BLaER1 (cell line): ENCODE measurements at regions not wholly inside any gene's neighbourhood (a gene's known extent, or its start where the extent isn't known, plus 50 kb on each side); places are given as distances from the start of the nearest gene placed in this dataset.

Experiments used
- H3K27ac ChIP-seq: shearing (Covaris generic); formaldehyde crosslinking; 2 replicates; pipeline ENCODE4 v1.8.1; 2022
- H3K27me3 ChIP-seq: shearing (Covaris generic); formaldehyde crosslinking; 2 replicates; pipeline ENCODE4 v1.8.1; 2022
- H3K36me3 ChIP-seq: shearing (Covaris generic); formaldehyde crosslinking; 2 replicates; pipeline ENCODE4 v1.8.1; 2022
- H3K4me1 ChIP-seq: shearing (Covaris generic); formaldehyde crosslinking; 2 replicates; pipeline ENCODE4 v1.8.1; 2022
- H3K4me2 ChIP-seq: shearing (Covaris generic); formaldehyde crosslinking; 2 replicates; pipeline ENCODE4 v1.8.1; 2022
- H3K4me3 ChIP-seq: shearing (Covaris generic); formaldehyde crosslinking; 2 replicates; pipeline ENCODE4 v1.8.1; 2022
- H3K9ac ChIP-seq: shearing (Covaris generic); formaldehyde crosslinking; 2 replicates; pipeline ENCODE4 v1.8.1; 2022
- H3K9me3 ChIP-seq: shearing (Covaris generic); formaldehyde crosslinking; 2 replicates; pipeline ENCODE4 v1.8.1; 2022
- H4K20me1 ChIP-seq: shearing (Covaris generic); formaldehyde crosslinking; 2 replicates; pipeline ENCODE4 v1.8.1; 2022
- Cebpa-rat ChIP-seq: shearing (Covaris generic); IDR thresholded peaks from 2 replicates; pipeline ENCODE4 v1.8.1; 2022

DNA sequence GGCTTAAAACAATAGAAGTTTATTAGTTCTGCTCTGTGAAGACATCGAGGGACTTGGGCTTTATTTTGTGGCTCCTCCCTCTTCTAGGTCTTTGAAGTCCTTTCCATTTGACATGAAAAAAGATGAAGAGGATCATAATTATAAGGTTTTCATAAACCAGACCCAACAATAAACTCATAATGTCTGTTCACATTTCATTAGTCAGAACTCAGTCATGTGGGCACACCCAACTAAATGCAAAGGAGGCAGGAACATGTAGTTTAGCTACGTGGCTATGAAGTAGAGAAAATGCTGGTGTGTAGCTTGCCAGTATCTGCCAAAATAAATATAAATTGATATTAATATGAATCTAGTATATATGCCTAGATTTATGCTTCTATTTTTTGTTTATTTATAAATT lies 393.9 kb upstream of the C9orf72 start:
- Histone ChIP-seq H3K9me3 (no peaks in the 10 kb centered on the region), H3K9ac (no peak overlapping the region), H3K27ac (no peak overlapping the region), H3K27me3 (no peaks in the 10 kb centered on the region), H4K20me1 (no peaks in the 10 kb centered on the region), H3K4me2 (no peak overlapping the region), H3K4me1 (no peaks in the 10 kb centered on the region), H3K36me3 (no peaks in the 10 kb centered on the region), H3K4me3 (no peak overlapping the region)
- TF ChIP-seq Cebpa-rat: no peak

DNA sequence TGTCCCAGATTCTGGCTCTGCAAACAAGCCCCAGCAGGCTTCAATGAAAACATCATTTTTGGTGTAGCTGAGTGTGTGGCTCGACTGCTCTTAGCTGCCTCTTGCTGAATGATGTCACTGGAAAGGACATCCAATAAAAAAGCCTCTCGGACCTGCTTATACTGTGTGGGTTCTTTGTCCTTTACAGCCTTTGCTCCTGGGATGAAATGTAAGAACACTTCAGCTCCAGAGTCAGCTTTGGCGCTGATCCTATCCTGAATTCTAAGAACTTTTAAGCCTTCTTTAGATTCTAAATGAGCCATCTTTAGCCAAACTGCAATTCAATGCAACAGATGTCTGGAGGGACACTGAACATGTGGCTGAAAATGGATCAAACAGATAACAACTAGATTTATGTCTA lies 404.6 kb upstream of the C9orf72 start:
- Histone ChIP-seq H3K27ac (no peak overlapping the region), H3K36me3 (no peaks in the 10 kb centered on the region), H3K27me3 (no peaks in the 10 kb centered on the region), H3K9me3 (no peaks in the 10 kb centered on the region), H3K9ac (no peak overlapping the region), H3K4me3 (no peak overlapping the region), H3K4me2 (no peak overlapping the region), H4K20me1 (no peaks in the 10 kb centered on the region), H3K4me1 (no peaks in the 10 kb centered on the region)
- TF ChIP-seq Cebpa-rat: no peak

DNA sequence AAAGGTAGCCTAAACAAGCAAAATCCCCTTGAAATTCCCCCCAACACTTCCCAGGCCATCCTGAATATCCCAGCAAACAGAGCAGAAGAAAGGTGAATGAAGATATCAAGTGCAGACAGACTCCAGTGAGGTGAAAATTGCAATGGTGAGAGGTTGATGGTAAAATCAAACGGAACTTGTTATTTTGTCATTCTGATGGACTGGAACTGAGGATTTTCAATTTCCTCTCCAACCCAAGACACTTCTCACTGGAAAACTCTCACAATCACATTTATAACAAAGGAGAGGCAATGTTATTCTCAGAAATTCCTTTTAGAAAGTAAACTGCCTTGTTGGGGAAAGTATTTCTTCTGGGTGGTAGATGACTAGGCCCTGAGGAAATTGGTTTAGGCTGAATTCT lies 412.4 kb upstream of the C9orf72 start:
- no peak overlapping the region for H3K4me3 ChIP-seq
- no peaks in the 10 kb centered on the region for H3K4me1 ChIP-seq
- no peak overlapping the region for H3K27ac ChIP-seq
- no peaks in the 10 kb centered on the region for H3K9me3 ChIP-seq
- TF ChIP-seq Cebpa-rat: no peak
- no peaks in the 10 kb centered on the region for H3K27me3 ChIP-seq
- H4K20me1 ChIP-seq: no peaks in the 10 kb centered on the region
- no peaks in the 10 kb centered on the region for H3K36me3 ChIP-seq
- H3K4me2 ChIP-seq: no peak overlapping the region
- H3K9ac ChIP-seq: no peak overlapping the region

DNA sequence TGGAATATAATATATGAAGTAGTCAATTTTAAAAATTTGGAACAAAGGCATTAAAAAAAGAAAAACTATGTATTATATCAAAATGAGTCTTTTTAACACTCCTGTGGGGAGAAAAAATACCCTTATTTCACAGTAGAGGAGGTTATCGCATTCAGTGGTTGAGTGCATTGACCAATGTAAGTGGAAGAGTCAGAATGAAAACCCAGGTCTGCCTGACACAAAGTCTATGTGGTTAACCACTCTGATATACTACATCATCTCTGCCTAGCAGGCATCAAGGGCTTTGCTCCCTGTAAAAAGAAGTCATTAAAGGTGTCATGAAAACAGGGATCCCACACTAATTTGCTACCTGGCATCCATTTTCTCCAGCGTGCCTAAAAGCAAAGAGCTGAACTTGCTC lies 417.2 kb upstream of the C9orf72 start:
- Histone ChIP-seq H3K36me3 (no peaks in the 10 kb centered on the region), H3K4me3 (no peak overlapping the region), H4K20me1 (no peaks in the 10 kb centered on the region), H3K27ac (no peak overlapping the region), H3K27me3 (no peaks in the 10 kb centered on the region), H3K4me1 (no peaks in the 10 kb centered on the region), H3K4me2 (no peak overlapping the region), H3K9ac (no peak overlapping the region), H3K9me3 (no peaks in the 10 kb centered on the region)
- TF ChIP-seq Cebpa-rat: no peak

DNA sequence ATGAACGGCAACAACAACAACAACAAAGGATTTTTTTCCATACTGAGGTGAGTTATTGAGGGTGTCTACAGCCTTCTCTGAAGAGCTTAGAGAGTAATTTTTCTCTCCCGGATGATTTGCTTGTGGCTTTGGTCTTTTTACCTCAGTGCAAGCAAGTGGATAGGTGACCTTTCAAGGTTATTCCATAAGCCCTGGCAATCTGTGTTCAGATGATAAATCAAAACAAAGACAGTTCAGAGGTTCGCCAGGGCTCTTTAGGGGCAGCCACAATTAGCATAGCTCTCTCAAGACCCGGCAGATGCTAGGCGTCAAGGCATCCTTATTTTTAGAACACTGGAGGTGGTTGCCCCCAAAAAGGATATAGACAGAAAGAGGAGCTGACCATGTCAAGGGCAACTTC lies 417.9 kb upstream of the C9orf72 start:
- TF ChIP-seq Cebpa-rat: no peak
- no peaks in the 10 kb centered on the region for H3K4me1 ChIP-seq
- no peak overlapping the region for H3K4me2 ChIP-seq
- H3K27ac ChIP-seq: no peak overlapping the region
- no peak overlapping the region for H3K4me3 ChIP-seq
- H4K20me1 ChIP-seq: no peaks in the 10 kb centered on the region
- no peaks in the 10 kb centered on the region for H3K9me3 ChIP-seq
- no peaks in the 10 kb centered on the region for H3K27me3 ChIP-seq
- no peaks in the 10 kb centered on the region for H3K36me3 ChIP-seq
- no peak overlapping the region for H3K9ac ChIP-seq

DNA sequence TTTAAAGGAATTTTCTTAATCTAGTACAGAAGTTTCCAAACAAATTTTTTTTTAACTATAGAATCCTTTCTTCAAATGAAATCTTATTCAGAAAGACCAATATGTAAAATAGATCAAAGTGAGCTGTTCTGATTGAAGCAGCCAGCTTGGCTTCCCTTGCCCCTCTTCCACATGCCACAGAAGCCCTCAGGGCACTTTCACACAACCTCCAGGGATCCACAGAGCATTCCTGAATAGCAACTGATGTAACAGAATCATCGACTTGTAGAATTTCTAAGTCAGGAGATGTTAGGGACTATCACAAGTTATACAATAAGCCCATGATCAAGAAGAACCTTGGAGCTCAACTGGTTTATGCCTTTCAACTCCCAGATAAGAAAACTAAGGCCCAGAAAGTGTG lies 427.8 kb upstream of the C9orf72 start:
- Histone ChIP-seq H3K36me3 (no peaks in the 10 kb centered on the region), H3K4me1 (no peaks in the 10 kb centered on the region), H3K4me2 (no peak overlapping the region), H3K27me3 (no peaks in the 10 kb centered on the region), H3K9ac (no peak overlapping the region), H3K9me3 (no peaks in the 10 kb centered on the region), H3K27ac (no peak overlapping the region), H4K20me1 (no peaks in the 10 kb centered on the region), H3K4me3 (no peak overlapping the region)
- no peak for TF ChIP-seq Cebpa-rat

DNA sequence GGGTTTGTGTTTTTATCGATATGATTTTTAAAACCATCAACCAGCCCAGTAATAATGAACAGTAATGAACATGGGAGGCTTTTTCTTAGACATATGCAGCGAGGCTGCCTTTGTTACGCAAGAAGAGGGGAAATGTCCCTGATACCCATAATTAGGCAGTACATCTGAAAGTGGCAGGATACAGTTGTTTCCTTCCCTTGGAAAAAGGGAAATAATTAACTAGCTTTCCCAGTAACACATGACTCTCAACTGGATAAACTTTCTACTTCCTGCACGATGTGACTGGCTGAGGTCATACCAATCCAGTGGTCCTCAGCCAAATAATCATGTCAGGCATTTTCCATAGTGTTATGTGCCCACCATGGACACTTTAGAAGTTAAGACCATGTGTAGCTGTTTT lies 431.6 kb upstream of the C9orf72 start:
- Histone ChIP-seq H3K4me3 (no peak overlapping the region), H3K9ac (no peak overlapping the region), H3K4me2 (no peak overlapping the region), H3K4me1 (no peaks in the 10 kb centered on the region), H3K27me3 (no peaks in the 10 kb centered on the region), H3K27ac (no peak overlapping the region), H4K20me1 (no peaks in the 10 kb centered on the region), H3K9me3 (no peaks in the 10 kb centered on the region), H3K36me3 (no peaks in the 10 kb centered on the region)
- TF ChIP-seq Cebpa-rat: no peak

DNA sequence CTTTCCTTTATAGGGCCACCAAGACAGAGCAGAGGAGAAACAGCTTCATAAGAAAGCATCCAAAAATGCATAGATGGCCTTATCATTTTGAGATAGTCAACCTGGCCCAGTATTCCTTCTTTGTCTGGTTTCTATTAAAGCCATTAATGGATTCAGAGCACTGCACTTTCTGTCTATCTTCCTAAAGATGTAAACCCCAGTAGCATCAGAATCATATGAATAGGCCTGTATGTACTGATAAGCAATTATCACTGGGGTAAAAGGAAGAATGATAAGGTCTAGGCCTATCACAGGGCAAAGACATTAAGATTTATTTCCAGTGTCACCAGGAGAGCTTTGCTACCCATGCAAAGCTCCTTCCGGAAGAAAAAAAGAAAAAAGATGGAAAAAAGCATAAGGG lies 432.5 kb upstream of the C9orf72 start:
- no peak for TF ChIP-seq Cebpa-rat
- H4K20me1 ChIP-seq: no peaks in the 10 kb centered on the region
- no peaks in the 10 kb centered on the region for H3K9me3 ChIP-seq
- H3K4me3 ChIP-seq: no peak overlapping the region
- H3K9ac ChIP-seq: no peak overlapping the region
- H3K4me2 ChIP-seq: no peak overlapping the region
- H3K36me3 ChIP-seq: no peaks in the 10 kb centered on the region
- no peaks in the 10 kb centered on the region for H3K4me1 ChIP-seq
- H3K27ac ChIP-seq: no peak overlapping the region
- no peaks in the 10 kb centered on the region for H3K27me3 ChIP-seq

DNA sequence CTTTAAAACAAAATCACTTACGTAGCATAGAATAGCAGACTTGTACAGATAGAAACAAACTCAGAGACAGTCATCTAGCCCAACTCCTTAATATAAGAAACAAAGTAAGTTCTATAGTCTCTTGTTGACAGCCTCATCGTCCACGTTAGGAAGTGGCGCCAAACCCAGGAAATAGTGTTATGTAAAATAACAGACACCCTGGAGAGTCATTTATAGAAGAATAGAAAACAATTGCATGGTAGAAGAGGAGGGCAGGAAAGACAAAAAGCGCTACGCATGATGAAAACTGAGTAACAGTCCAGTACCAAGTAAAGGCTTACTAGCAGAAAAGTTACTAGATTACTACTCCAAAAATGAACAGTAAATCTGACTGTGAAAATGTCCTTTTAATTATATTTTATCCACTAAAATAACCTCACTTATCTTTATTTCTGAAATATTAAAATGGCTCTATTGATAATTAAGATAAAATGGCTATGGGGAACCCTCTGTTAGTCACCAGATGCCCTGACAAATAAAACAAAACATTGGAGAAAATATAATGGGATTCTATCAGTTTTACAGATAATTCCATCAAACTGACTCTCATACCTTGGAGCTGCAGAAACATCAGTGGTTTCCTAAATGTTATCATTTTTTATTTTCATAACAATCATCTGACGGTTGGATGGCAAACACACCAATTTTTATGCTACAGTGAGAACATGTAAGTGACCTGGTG lies 434.0 kb upstream of the C9orf72 start:
- no peak for TF ChIP-seq Cebpa-rat
- no peak overlapping the region for H3K27ac ChIP-seq
- no peaks in the 10 kb centered on the region for H3K9me3 ChIP-seq
- no peaks in the 10 kb centered on the region for H3K36me3 ChIP-seq
- H3K4me2 ChIP-seq: no peak overlapping the region
- no peaks in the 10 kb centered on the region for H4K20me1 ChIP-seq
- no peak overlapping the region for H3K4me3 ChIP-seq
- H3K9ac ChIP-seq: no peak overlapping the region
- no peaks in the 10 kb centered on the region for H3K27me3 ChIP-seq
- H3K4me1 ChIP-seq: no peaks in the 10 kb centered on the region

DNA sequence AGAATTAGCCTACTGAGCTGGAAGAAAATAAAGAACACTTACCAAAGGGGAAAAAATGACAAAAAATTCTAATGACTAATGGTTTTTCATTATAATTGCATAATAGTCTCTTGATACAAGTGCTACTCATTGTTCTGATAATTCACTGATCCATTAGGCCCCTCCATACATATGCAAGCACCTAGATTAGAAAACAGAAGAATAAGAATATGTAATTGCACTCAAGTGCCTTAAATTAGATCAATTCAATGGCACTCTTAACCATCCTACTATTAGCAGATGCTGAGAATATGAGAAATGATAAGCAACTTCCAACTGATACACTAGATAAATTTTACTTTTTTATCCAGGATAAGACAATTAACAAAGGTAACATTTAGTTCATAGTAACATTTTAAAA lies 440.9 kb upstream of the C9orf72 start:
- Histone ChIP-seq H3K36me3 (no peaks in the 10 kb centered on the region), H3K9ac (no peak overlapping the region), H3K4me1 (no peaks in the 10 kb centered on the region), H3K9me3 (no peaks in the 10 kb centered on the region), H3K4me2 (no peak overlapping the region), H3K4me3 (no peak overlapping the region), H3K27ac (no peak overlapping the region), H3K27me3 (no peaks in the 10 kb centered on the region), H4K20me1 (no peaks in the 10 kb centered on the region)
- no peak for TF ChIP-seq Cebpa-rat

DNA sequence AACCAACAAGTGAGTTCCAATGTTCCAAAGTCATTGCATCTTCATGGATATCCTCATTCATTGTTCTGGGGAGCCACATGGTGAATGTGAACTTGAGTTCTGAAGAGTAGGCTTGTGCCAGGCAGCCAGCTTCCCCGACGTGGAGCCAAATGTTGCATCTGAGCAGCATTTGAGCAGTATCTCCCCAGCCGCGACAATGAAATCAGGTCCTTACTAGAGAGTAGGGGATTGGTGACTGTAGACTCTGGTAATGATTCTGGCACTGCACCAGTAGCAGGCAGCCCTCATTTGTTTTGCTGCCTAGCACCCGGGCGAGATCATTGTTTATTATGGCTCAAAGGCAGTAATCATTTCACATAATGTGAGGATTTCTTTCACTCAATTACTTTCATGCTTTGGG lies 451.4 kb upstream of the C9orf72 start:
- Histone ChIP-seq H3K9me3 (no peaks in the 10 kb centered on the region), H4K20me1 (no peaks in the 10 kb centered on the region)
- TF ChIP-seq Cebpa-rat: no peak

More for the DNA sequence above, 451.4 kb upstream of the C9orf72 start:
- Histone ChIP-seq H3K4me1 (no peaks in the 10 kb centered on the region), H3K9ac (no peak overlapping the region), H3K4me3 (no peak overlapping the region), H3K4me2 (no peak overlapping the region), H3K27me3 (no peaks in the 10 kb centered on the region), H3K36me3 (no peaks in the 10 kb centered on the region), H3K27ac (no peak overlapping the region)
